ENCODE measurements at regions not wholly inside any gene's neighbourhood (a gene's known extent, or its start where the extent isn't known, plus 50 kb on each side); places are given as distances from the start of the nearest gene placed in this dataset.

DNA sequence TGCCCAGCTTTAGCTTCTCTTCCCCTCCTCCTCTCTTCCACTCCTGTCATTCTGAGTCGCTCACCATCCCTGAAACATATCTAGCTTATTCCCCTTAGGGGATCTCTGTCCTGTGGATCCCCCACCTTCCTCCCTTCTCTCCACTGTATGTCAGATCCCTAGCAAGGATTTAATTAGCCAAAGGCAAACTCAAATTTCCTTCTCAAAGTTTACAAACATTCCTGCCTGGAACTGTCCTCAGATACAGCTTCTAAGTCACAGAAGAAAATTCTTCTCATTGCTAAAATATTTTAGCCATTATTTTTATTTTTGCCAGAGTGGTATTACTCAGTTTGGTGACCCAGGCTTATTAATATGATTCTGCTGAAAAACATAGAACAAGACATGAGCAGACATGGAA, 315.3 kb downstream of the CYP26B1 start:
- no peak overlapping the region for H3K27ac ChIP-seq (ENCODE audit: low read depth, low read length)

GRCh38 chr2:71831193-71831577, 316.5 kb downstream of the CYP26B1 start:
- Histone ChIP-seq H3K36me3 (ENCODE audit: control insufficient read depth, insufficient read depth, low read length) (no peaks in the 10 kb centered on the region), H3K27ac (ENCODE audit: low read depth, low read length) (no peak overlapping the region), H3K9me3 (ENCODE audit: control insufficient read depth, insufficient read depth, low read depth, low read length) (no peaks in the 10 kb centered on the region), H3K4me3 (ENCODE audit: low read depth, low read length) (no peak overlapping the region), H3K9ac (ENCODE audit: low read length) (no peak overlapping the region), H3K27me3 (ENCODE audit: control insufficient read depth, insufficient read depth, low read length) (no peaks in the 10 kb centered on the region), H3K4me1 (ENCODE audit: control insufficient read depth, insufficient read depth, low read length) (no peaks in the 10 kb centered on the region)

More for the DNA sequence above, 315.3 kb downstream of the CYP26B1 start:
- H3K4me3 ChIP-seq (ENCODE audit: low read depth, low read length): no peak overlapping the region
- H3K4me1 ChIP-seq (ENCODE audit: control insufficient read depth, insufficient read depth, low read length): no peaks in the 10 kb centered on the region
- no peak overlapping the region for H3K9ac ChIP-seq (ENCODE audit: low read length)
- no peaks in the 10 kb centered on the region for H3K36me3 ChIP-seq (ENCODE audit: control insufficient read depth, insufficient read depth, low read length)
- H3K27me3 ChIP-seq (ENCODE audit: control insufficient read depth, insufficient read depth, low read length): no peaks in the 10 kb centered on the region
- no peaks in the 10 kb centered on the region for H3K9me3 ChIP-seq (ENCODE audit: control insufficient read depth, insufficient read depth, low read depth, low read length)

DNA sequence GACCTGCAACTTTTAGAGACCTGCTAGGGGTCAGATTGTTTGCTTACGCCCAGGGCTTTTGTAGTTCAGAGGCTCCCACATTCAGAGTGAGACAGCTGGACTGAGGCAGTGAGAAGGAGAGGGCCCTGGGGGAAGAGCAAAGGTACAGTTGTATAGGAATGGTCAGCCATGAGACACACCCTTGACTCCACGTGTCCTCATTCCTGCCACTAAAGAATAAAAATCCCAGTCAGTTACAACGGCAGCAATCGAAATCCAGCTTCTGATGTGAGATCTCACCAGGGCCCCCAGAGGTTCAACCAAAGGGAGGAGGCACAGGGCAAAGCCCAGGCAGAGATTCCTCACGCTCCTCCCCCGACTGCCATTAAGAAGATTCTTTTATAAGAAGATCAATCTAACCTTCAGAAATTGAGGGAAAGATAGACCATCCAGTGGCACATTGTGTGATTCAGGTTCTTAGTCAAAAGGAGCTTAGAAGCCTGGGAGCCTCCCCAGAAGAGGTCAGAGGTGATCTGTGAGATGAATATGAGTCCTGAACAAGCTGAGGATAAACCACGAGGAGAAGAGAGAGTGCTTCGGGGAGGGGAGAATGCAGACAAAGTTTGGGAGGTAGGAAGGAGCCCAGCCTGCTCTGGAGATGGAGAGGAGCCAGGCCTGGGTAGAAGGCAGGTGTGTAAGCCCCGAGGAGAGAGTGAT, 317.0 kb downstream of the CYP26B1 start:
- H3K27me3 ChIP-seq (ENCODE audit: control insufficient read depth, insufficient read depth, low read length): no peaks in the 10 kb centered on the region
- no peaks in the 10 kb centered on the region for H3K36me3 ChIP-seq (ENCODE audit: control insufficient read depth, insufficient read depth, low read length)
- H3K4me3 ChIP-seq (ENCODE audit: low read depth, low read length): no peak overlapping the region
- no peaks in the 10 kb centered on the region for H3K9me3 ChIP-seq (ENCODE audit: control insufficient read depth, insufficient read depth, low read depth, low read length)
- no peak overlapping the region for H3K9ac ChIP-seq (ENCODE audit: low read length)
- no peak overlapping the region for H3K27ac ChIP-seq (ENCODE audit: low read depth, low read length)
- no peaks in the 10 kb centered on the region for H3K4me1 ChIP-seq (ENCODE audit: control insufficient read depth, insufficient read depth, low read length)

DNA sequence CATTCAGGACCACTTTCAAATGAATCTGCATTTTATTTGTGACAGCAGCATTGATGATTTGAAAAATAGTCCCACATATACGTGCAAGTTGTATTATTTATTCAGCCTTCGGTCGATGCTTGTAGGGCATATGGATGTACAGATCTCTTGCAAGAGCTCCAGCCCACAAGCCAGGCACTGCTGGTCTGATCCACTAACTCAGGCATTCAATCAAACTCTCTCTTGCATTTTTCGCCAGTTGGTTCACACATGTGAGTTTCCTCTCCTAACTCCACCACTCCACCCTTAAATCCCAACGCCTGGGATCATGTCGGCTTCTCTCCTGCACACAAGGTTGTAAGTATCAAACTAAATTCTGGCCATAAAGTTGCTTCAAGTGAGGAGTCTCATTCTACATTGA, 318.7 kb downstream of the CYP26B1 start:
- Histone ChIP-seq H3K27ac (ENCODE audit: low read depth, low read length) (no peak overlapping the region), H3K27me3 (ENCODE audit: control insufficient read depth, insufficient read depth, low read length) (no peaks in the 10 kb centered on the region), H3K4me3 (ENCODE audit: low read depth, low read length) (no peak overlapping the region), H3K4me1 (ENCODE audit: control insufficient read depth, insufficient read depth, low read length) (no peaks in the 10 kb centered on the region), H3K36me3 (ENCODE audit: control insufficient read depth, insufficient read depth, low read length) (no peaks in the 10 kb centered on the region), H3K9ac (ENCODE audit: low read length) (no peak overlapping the region), H3K9me3 (ENCODE audit: control insufficient read depth, insufficient read depth, low read depth, low read length) (peaks cover 2% of the 10 kb centered on the region; the same call in 1 of the 2 replicates)

- Histone ChIP-seq H3K36me3 (ENCODE audit: control insufficient read depth, insufficient read depth, low read length) (no peaks in the 10 kb centered on the region), H3K9ac (ENCODE audit: low read length) (no peak overlapping the region), H3K27ac (ENCODE audit: low read depth, low read length) (no peak overlapping the region), H3K4me1 (ENCODE audit: control insufficient read depth, insufficient read depth, low read length) (no peaks in the 10 kb centered on the region), H3K9me3 (ENCODE audit: control insufficient read depth, insufficient read depth, low read depth, low read length) (peaks cover 2% of the 10 kb centered on the region; the same call in 1 of the 2 replicates), H3K4me3 (ENCODE audit: low read depth, low read length) (no peak overlapping the region), H3K27me3 (ENCODE audit: control insufficient read depth, insufficient read depth, low read length) (no peaks in the 10 kb centered on the region)
Observed at GRCh38 chr2:71827973-71828372, 319.7 kb downstream of the CYP26B1 start.

DNA sequence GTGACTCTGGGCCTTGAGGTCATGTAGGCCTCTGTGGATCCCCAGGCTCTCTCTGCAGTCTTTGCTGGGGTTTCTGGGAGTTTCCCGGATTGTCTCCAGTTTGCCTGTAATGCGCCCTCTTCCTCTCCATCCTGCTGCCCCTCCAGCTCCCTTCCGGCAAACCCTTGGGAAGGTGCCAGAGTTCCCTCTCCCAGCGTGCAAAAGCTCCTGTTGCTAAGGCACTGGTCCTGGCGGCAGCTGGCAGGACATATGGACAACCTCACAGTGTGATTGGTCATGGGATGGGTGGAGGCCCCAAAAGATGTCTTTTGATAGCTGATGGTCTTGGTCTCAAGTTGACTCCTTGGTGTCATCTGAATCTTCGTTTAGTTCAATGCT, 320.1 kb downstream of the CYP26B1 start:
- Histone ChIP-seq H3K4me3 (ENCODE audit: low read depth, low read length) (no peak overlapping the region), H3K27ac (ENCODE audit: low read depth, low read length) (no peak overlapping the region), H3K9me3 (ENCODE audit: control insufficient read depth, insufficient read depth, low read depth, low read length) (peaks cover 2% of the 10 kb centered on the region; the same call in 1 of the 2 replicates), H3K36me3 (ENCODE audit: control insufficient read depth, insufficient read depth, low read length) (no peaks in the 10 kb centered on the region), H3K27me3 (ENCODE audit: control insufficient read depth, insufficient read depth, low read length) (no peaks in the 10 kb centered on the region), H3K4me1 (ENCODE audit: control insufficient read depth, insufficient read depth, low read length) (no peaks in the 10 kb centered on the region), H3K9ac (ENCODE audit: low read length) (no peak overlapping the region)

DNA sequence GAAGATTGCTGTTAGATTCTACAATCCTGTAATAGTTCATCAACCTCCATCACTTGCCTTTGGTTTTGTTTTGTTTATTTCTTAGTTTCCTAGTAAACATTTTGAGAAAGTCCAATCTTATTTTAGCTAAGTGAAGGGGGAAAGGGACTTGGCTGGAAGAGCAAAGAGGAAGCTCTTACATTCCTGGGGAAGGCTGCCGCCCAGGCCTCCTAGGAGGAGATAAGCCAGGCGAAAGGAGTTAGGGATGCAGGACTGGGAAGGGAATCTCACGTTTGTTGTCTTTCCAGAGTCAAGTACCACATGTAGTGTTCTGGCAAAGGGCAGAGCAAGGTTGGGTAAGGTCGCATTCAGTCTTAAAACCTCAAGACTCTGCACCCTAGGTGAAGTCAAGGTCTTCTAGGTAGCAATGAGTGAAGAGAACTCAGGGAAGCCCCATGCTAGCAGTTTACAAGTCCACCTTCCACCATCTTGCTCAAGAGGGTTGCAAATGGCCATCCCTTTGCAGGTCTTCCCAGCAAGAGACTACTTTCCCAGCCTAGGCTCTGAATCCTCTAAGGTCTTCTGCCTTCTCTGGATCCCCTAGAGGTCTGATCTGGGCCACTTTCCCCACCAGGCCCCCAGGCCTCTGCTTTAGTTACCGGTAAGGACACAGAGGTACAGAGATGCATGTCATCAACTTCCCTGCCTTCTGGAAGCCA, 320.7 kb downstream of the CYP26B1 start:
- no peaks in the 10 kb centered on the region for H3K4me1 ChIP-seq (ENCODE audit: control insufficient read depth, insufficient read depth, low read length)
- no peak overlapping the region for H3K9ac ChIP-seq (ENCODE audit: low read length)
- peaks cover 2% of the 10 kb centered on the region; the same call in 1 of the 2 replicates for H3K9me3 ChIP-seq (ENCODE audit: control insufficient read depth, insufficient read depth, low read depth, low read length)
- H3K27ac ChIP-seq (ENCODE audit: low read depth, low read length): no peak overlapping the region
- no peaks in the 10 kb centered on the region for H3K36me3 ChIP-seq (ENCODE audit: control insufficient read depth, insufficient read depth, low read length)
- H3K4me3 ChIP-seq (ENCODE audit: low read depth, low read length): no peak overlapping the region
- no peaks in the 10 kb centered on the region for H3K27me3 ChIP-seq (ENCODE audit: control insufficient read depth, insufficient read depth, low read length)

DNA sequence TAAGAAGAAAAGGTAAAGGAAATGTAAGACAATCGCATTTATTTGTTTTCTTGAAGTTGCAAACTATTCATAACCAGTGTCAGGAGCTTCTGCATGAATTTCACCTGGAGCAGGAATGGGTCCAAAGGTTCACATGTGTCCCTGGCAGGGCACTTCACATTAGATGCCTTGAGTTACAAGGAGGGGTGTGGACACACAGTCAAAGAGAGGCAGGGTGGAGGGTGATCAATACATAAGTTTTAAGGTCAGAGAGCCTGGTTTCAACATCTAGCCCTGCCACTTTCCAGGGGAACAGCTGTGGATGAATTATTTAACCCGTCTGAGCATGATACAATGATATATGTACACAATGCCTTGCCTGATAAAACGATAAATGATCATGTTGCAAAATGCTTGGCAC, 321.4 kb downstream of the CYP26B1 start:
- H3K4me1 ChIP-seq (ENCODE audit: control insufficient read depth, insufficient read depth, low read length): no peaks in the 10 kb centered on the region

DNA sequence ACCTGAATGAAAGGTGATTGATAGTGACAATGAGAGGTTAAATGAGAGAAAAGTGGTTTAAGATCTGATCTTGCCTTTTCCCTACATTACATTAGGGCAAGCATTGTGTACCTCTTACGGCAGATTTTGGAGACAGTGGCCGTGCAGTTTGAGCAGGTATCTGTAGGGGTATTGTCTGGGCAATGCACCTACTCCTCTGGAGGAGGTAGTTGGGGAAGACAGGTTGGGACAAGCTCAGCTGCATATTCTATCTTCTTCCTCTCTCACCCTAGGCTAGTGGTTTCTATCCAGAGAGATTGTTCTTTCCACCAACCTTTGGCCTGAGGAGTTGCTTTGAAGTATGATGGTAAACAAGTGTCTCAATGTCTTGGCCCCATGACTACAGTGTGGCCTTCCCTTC, 323.2 kb downstream of the CYP26B1 start:
- H3K9me3 ChIP-seq (ENCODE audit: control insufficient read depth, insufficient read depth, low read depth, low read length): peaks cover 2% of the 10 kb centered on the region; the same call in 1 of the 2 replicates
- H3K4me3 ChIP-seq (ENCODE audit: low read depth, low read length): no peak overlapping the region
- H3K4me1 ChIP-seq (ENCODE audit: control insufficient read depth, insufficient read depth, low read length): no peaks in the 10 kb centered on the region
- no peaks in the 10 kb centered on the region for H3K27me3 ChIP-seq (ENCODE audit: control insufficient read depth, insufficient read depth, low read length)
- no peak overlapping the region for H3K27ac ChIP-seq (ENCODE audit: low read depth, low read length)
- H3K36me3 ChIP-seq (ENCODE audit: control insufficient read depth, insufficient read depth, low read length): no peaks in the 10 kb centered on the region
- H3K9ac ChIP-seq (ENCODE audit: low read length): no peak overlapping the region

More for the DNA sequence above, 321.4 kb downstream of the CYP26B1 start:
- Histone ChIP-seq H3K36me3 (ENCODE audit: control insufficient read depth, insufficient read depth, low read length) (no peaks in the 10 kb centered on the region), H3K9ac (ENCODE audit: low read length) (no peak overlapping the region), H3K27ac (ENCODE audit: low read depth, low read length) (no peak overlapping the region), H3K9me3 (ENCODE audit: control insufficient read depth, insufficient read depth, low read depth, low read length) (peaks cover 2% of the 10 kb centered on the region; the same call in 1 of the 2 replicates), H3K4me3 (ENCODE audit: low read depth, low read length) (no peak overlapping the region), H3K27me3 (ENCODE audit: control insufficient read depth, insufficient read depth, low read length) (no peaks in the 10 kb centered on the region)

DNA sequence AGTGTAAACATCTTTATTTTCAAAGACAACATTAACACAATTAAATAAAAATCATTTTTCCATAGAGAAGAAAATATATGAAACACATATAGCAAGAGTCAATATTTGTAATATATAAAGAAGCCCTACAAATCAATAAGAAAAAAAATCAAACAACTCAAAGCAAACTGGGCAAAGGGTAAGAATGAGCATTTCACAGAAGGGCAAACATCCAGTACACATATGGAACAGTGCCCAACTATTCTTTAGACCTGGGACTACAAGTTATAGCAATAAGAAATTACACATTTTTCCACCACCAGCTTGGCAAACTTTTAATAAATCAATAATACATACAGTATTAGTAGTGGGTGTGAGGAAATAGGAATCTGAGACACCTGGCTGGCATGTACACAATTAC, 324.1 kb downstream of the CYP26B1 start:
- peaks cover 2% of the 10 kb centered on the region; the same call in 1 of the 2 replicates for H3K9me3 ChIP-seq (ENCODE audit: control insufficient read depth, insufficient read depth, low read depth, low read length)
- H3K27me3 ChIP-seq (ENCODE audit: control insufficient read depth, insufficient read depth, low read length): no peaks in the 10 kb centered on the region
- no peaks in the 10 kb centered on the region for H3K36me3 ChIP-seq (ENCODE audit: control insufficient read depth, insufficient read depth, low read length)
- H3K4me3 ChIP-seq (ENCODE audit: low read depth, low read length): no peak overlapping the region
- H3K4me1 ChIP-seq (ENCODE audit: control insufficient read depth, insufficient read depth, low read length): no peaks in the 10 kb centered on the region
- no peak overlapping the region for H3K27ac ChIP-seq (ENCODE audit: low read depth, low read length)
- H3K9ac ChIP-seq (ENCODE audit: low read length): no peak overlapping the region

GRCh38 chr2:71822463-71822862, 325.2 kb downstream of the CYP26B1 start:
- H3K4me3 ChIP-seq (ENCODE audit: low read depth, low read length): no peak overlapping the region
- H3K4me1 ChIP-seq (ENCODE audit: control insufficient read depth, insufficient read depth, low read length): no peaks in the 10 kb centered on the region
- H3K27ac ChIP-seq (ENCODE audit: low read depth, low read length): no peak overlapping the region
- H3K9me3 ChIP-seq (ENCODE audit: control insufficient read depth, insufficient read depth, low read depth, low read length): peaks cover 2% of the 10 kb centered on the region; the same call in 1 of the 2 replicates
- H3K36me3 ChIP-seq (ENCODE audit: control insufficient read depth, insufficient read depth, low read length): no peaks in the 10 kb centered on the region
- no peak overlapping the region for H3K9ac ChIP-seq (ENCODE audit: low read length)
- no peaks in the 10 kb centered on the region for H3K27me3 ChIP-seq (ENCODE audit: control insufficient read depth, insufficient read depth, low read length)

Data from HUES6 (cell line).